GM12864 (cell line): ENCODE measurements at regions not wholly inside any gene's neighbourhood (a gene's known extent, or its start where the extent isn't known, plus 50 kb on each side); places are given as distances from the start of the nearest gene placed in this dataset.
A peak's percentile ranks its signal among the peaks of the same experiment; 100 is the strongest.
"Not testable (repeated sequence)": the region's sequence is repeated elsewhere in the genome, so short reads cannot be mapped to it uniquely, and the experiment has no call there.

ENCODE experiments used
- DNase-seq: peaks from one replicate; pipeline ENCODE4 v3.0.0-alpha.2; 2011; ENCODE audit warnings: low read depth
- H3K4me3 ChIP-seq: 2 replicates; pipeline ENCODE4 v1.5.1; 2011; ENCODE audit warnings: mild to moderate bottlenecking, low read depth, low read length, control low read depth
- CTCF ChIP-seq: IDR thresholded peaks from 2 replicates; pipeline ENCODE4 v1.5.1; 2011; ENCODE audit warnings: low read depth, mild to moderate bottlenecking, moderate library complexity, low read length, control low read depth, inconsistent platforms; ENCODE audit errors: missing control alignments

- no peak overlapping the region for H3K4me3 ChIP-seq
- DNase-seq = no peak
- TF ChIP-seq CTCF = no peak
Observed at GRCh38 chr12:131619736-131620506, 91.0 kb upstream of the SFSWAP start.

GRCh38 chr12:131620520-131620919 lies 90.4 kb upstream of the SFSWAP start:
- DNase-seq = no peak
- TF ChIP-seq CTCF = no peak
- no peak overlapping the region for H3K4me3 ChIP-seq

DNA sequence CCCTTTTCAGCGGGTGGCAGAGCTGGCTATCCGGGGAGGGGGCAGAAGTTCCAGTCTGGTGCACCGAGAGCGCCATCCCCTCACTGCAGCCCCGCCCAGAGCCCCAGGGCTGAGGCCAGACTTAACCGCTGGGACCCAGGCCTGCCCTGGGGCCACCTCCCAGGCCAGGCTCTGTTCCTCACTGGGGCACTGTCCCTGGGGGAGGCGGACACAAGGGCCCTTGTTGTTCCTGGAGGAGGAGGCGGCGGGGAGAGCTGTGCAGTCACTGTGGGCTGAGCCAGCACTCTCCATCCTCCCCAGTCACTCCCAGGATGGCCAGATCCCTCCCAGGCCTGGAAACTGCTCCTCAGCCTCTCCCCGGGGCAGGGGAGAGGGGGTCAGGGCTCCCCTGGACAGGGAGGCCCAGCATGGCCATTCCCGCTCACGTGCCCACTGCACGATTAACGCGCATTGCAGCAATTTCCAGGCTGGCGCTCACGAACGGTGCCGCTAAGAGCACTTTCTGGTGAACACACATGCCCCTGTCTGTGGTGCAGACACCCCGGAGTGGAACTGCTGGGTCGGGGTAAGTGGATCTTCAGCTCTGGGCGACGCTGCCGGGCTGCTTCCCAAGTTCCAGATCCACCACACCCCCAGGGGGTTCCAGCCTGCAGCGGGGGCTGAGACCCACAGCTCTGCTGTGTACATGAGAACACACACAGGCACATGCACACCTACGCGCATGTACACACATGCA lies 89.8 kb upstream of the SFSWAP start:
- TF ChIP-seq CTCF = no peak
- no peak for DNase-seq
- H3K4me3 ChIP-seq = no peak overlapping the region

DNA sequence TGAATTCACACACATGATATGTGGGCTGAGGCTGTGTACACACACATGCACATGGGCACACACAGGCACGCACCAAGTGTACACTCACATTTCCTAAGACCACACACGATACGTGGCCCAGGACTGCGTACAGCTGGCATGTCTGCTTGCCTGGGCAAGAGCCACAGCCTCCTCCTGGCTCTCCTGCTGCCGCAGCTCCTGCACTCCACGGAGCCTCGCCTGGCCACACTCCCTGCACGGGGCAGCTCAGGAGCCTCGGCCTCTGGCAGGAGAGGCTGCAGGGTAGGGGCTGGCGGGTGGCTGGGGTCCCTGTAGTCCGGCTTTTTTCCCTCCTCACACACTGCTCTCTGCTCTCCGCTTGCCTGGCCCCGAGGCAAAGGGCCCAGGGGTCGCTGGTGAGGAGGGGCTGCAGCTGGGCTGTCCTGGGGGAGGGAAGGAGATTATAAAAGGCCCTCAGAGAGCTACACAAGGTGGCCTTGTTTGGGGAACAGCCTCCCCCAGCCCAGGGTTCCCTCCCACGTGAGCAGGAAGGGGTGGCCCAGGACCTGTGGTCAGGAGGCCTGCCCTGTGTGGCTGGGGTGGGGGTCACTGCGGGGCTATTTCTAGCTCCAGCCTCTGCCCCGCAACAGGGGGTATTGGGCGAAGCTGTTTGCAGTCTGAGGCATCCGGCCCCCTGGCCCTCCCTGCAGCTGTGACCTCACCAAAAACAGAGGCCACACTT lies 89.0 kb upstream of the SFSWAP start:
- no peak for DNase-seq
- TF ChIP-seq CTCF = no peak
- H3K4me3 ChIP-seq = no peak overlapping the region

DNA sequence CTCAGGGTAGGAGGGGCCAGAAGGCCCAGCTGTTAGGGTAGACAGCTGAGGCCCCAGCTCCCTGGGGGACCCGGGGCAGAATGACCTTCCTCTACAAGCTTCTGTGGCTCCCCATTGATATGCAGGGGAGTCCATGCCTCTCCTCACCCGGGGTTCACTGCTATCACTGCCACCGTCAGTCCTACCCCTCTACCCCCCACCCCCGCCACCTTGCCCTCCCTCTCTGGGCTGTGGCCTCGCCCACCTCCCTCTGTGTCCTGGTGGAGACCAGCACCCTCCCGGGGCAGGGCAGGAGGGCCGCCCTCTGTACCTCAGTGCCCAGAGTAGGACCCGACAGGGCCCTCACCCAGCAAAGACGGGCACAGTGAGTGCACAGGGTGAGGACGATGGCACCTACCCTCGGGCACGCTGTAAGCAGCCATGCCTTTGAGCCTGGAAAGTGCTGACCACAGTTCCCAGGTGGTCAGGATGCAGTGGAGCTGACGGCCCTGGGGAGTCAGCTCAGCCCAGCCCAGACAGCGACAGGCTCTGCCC lies 88.4 kb upstream of the SFSWAP start:
- no peak for TF ChIP-seq CTCF
- H3K4me3 ChIP-seq = no peak overlapping the region
- no peak for DNase-seq

DNA sequence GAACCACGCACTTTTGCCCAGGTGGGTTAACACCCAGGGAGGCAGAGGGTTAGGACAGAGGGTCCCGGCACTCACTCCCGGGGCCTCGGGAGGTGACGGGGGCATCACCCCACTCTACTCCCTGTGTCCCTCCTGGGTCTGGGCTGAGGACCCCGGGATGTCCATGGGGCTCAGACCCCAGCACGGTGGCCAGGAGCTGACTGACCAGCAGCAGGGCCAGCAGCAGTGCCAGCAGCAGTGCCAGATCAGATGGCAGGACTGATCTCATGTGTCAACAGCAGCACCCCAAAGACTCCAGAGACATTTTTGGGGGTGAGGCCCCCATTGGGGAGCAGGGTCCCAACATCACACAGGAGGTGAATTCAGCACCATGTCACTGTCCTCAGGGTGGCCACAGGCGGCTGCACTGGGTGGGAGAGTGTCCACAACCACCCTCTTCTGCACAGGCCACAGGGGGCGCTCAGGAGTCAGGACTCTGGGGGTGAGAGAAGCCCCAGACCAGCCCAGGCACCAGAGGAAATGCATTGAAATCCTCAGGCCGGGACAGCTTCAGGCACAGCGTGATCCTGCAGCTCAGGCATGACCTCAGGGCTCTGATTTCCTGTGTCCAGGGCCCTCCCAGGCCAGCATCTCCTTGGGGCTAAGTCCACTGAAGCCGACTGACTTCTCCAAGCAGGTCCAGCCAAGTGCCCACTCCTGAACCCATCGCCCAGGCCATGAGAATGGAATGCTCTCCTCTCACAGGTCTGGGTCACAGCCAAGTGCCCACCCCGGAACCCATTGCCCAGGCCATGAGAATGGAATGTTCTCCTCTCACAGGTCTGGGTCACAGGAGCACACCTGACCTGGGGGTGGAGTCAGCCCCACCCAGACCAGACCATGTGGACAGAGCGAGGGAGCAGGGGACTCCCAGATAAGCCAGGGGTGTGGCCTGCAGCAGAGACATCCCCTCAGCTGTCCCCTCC lies 87.2 kb upstream of the SFSWAP start:
- TF ChIP-seq CTCF = peak; percentile 40
- DNase-seq, H3K4me3 ChIP-seq: not testable (repeated sequence)

GRCh38 chr12:131624369-131624739 lies 86.5 kb upstream of the SFSWAP start:
- not testable (repeated sequence) for H3K4me3 ChIP-seq, DNase-seq

GRCh38 chr12:131624756-131625501 lies 86.0 kb upstream of the SFSWAP start:
- DNase-seq, H3K4me3 ChIP-seq: not testable (repeated sequence)

GRCh38 chr12:131625966-131626722 lies 84.7 kb upstream of the SFSWAP start:
- not testable (repeated sequence) for DNase-seq, H3K4me3 ChIP-seq
